ENCODE measurements at regions not wholly inside any gene's neighbourhood (a gene's known extent, or its start where the extent isn't known, plus 50 kb on each side); places are given as distances from the start of the nearest gene placed in this dataset.
"Not testable (repeated sequence)": the region's sequence is repeated elsewhere in the genome, so short reads cannot be mapped to it uniquely, and the experiment has no call there.

DNA sequence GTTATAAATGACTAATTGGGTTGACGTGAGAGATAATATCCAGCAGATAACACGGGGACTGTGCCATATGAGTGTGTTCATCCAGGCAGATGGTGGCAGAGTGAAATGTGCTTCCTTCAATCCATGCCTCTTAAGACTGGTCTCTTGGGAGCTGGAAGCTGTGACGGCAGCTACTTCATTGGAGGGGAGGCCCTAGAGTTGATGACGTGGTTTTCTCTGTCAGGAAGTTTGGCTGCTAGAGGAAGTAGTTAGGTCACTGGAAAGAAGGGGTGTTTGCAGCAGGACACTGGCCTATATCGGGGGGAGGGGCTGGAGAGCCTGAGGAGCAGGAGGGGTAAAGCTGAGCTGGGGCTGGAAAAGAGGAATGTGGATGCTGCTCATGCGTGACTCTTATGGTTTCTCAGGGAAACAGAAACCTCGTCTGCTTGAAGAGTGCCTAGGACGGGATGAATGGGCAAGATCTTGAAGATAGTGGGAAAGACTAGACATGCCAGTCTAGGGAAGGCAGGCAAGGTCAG is 3051.6 kb downstream of the RPIA start:
- not testable (repeated sequence) for H3K4me3 ChIP-seq (ENCODE audit: low read depth, low read length); DNase-seq (ENCODE audit: low read depth)

DNA sequence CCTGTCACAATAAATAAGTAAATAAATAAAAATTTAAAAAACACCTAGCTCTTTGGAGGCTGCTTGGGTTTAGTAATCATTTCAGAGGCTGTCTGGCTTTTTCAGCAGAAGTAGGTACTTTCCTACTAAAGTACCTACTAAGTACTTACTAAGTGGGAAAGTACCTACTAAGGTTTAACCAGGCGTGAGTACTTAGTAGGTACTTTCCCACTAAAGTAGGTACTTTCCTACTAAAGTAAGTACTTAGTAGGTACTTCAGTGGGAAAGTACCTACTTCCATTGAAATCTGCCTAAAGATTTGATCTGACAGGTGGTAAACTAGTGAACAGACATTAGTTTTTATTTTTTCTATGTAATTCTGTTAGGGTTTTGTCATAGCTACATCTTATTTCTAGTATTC is 3052.4 kb downstream of the RPIA start:
- H3K4me3 ChIP-seq (ENCODE audit: low read depth, low read length); DNase-seq (ENCODE audit: low read depth): not testable (repeated sequence)

DNA sequence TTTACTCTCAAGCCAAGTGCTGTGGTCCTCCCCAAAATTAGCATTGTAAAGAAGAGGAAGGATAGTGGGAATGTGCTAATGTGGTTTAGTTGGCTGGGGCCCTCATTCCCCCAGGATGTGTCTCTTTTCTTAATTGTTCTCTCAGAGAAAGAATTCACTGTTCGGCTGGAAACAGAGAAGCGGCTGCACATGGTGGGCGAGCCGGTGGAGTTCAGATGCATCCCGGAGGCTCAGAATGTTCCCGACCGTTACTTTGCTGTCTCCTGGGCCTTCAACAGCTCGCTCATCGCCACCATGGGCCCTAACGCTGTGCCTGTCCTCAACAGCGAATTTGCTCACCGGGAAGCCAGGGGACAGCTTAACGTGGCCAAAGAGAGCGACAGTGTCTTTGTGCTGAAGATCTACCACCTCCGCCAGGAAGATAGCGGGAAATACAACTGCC is 3053.2 kb downstream of the RPIA start:
- H3K4me3 ChIP-seq (ENCODE audit: low read depth, low read length); DNase-seq (ENCODE audit: low read depth): not testable (repeated sequence)

DNA sequence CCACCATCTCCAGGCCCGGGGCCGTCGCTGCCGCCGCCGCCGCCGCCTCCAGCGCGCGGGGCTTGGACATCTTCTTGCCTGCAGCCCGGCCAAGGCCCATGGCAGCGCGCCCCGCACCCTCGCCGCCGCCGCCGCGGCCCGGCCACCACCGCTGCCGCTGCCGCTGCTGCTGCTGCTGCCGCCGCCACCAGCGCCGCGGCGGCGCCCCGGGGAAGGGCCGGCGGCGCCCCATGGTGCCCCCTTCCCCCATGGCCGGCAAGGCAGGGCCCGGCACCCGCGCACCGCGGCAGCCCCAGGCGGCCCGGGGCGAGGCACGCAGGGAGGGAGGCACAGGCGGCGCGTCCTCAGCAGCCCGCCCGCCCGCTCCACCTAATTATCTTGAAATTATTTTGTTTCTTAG is 3057.4 kb downstream of the RPIA start:
- H3K4me3 ChIP-seq (ENCODE audit: low read depth, low read length), result no peak overlapping the region
- DNase-seq (ENCODE audit: low read depth), result no peak
- TF ChIP-seq, protein P1, sequence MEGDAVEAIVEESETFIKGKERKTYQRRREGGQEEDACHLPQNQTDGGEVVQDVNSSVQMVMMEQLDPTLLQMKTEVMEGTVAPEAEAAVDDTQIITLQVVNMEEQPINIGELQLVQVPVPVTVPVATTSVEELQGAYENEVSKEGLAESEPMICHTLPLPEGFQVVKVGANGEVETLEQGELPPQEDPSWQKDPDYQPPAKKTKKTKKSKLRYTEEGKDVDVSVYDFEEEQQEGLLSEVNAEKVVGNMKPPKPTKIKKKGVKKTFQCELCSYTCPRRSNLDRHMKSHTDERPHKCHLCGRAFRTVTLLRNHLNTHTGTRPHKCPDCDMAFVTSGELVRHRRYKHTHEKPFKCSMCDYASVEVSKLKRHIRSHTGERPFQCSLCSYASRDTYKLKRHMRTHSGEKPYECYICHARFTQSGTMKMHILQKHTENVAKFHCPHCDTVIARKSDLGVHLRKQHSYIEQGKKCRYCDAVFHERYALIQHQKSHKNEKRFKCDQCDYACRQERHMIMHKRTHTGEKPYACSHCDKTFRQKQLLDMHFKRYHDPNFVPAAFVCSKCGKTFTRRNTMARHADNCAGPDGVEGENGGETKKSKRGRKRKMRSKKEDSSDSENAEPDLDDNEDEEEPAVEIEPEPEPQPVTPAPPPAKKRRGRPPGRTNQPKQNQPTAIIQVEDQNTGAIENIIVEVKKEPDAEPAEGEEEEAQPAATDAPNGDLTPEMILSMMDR (IDR thresholded peaks at IDR 0.05; ENCODE audit: insufficient read depth, low read depth, low read length, missing control alignments), result no peak

DNA sequence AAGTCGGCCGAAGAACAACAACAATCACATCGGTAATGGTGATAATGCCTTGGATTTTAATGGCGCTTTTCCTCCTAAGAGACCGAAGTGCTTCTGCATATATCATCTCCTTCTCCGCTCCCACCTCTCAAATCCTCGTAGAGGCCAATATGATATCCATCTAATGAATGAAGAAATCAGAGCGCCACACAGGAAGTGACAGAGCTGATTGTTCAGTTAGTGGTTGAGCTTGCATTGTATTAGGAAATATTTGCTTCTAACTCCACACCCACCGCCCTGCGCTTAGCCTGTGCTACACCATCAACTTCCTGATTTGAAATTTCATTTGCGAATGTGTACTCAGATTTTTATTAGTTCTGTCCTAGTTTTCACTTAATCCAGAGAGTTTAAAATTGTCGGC is 3058.2 kb downstream of the RPIA start:
- not testable (repeated sequence) for DNase-seq (ENCODE audit: low read depth); H3K4me3 ChIP-seq (ENCODE audit: low read depth, low read length)

DNA sequence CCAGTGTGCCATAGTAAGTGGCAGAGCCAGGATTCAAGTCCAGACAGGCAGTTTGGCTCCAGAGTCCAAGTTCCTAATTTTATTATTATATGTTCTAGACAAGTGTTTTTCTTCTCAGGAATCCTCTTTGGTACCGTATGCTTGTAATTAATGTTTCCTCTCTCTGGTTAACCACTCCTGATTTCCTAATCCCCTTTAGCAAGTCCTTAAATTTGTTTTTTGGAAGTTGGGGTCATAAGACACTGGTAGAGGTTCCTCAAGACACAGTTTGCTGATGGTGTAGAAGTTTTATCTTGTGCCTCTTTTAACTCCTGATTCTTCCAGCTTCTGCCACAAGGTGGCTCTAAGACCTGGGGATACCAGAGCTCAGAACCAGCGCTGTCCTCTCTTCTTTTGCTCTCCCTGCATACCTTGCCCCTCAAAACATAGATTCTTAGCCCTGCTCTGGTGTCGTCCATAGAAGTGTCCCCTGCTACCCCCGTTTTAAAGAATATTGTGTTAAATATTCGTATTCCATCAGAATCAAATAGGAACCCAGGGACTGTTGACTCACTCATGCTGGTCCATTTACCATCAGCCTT is 3068.0 kb downstream of the RPIA start:
- DNase-seq (ENCODE audit: low read depth); H3K4me3 ChIP-seq (ENCODE audit: low read depth, low read length): not testable (repeated sequence)

DNA sequence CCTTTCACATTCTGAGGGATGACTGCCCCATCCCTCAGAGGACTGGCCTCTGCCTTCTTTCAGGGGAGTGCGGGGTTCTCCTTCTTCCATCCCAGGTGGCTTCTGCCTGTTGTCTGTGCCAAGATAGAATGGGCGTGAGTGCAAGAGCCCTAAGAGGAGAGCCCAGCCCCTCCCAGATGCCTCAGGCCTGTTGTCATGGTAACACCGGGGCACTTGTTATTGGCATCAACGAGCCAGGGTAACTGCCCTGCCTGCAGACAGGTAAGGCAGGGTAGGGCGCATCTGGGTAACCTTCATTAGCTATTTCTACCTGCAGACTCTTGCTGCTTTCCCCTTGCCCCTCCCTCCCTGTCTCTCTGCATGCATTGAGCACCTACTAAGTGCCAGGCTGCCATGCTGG is 3069.2 kb downstream of the RPIA start:
- not testable (repeated sequence) for H3K4me3 ChIP-seq (ENCODE audit: low read depth, low read length); DNase-seq (ENCODE audit: low read depth)

DNA sequence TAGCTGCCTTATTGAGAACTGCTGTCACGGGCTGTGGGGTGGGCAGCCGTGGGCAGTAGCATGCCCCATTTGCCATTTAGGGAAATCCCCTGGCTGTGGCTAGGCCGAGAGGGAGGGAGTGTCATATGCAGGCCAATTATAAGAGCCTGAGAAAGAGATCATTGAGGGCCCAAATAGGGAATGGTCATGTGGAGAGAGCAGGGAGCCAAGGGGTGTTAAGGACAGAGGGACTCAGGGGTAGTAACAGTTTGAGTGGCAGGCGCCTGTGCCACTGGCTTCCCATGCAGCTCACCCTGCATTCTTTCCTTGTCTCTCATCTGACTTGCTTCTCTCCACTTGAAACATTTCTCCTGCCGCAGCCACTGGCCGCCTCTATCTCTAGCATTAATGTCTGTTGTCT is 3070.8 kb downstream of the RPIA start:
- H3K4me3 ChIP-seq (ENCODE audit: low read depth, low read length); DNase-seq (ENCODE audit: low read depth): not testable (repeated sequence)

DNA sequence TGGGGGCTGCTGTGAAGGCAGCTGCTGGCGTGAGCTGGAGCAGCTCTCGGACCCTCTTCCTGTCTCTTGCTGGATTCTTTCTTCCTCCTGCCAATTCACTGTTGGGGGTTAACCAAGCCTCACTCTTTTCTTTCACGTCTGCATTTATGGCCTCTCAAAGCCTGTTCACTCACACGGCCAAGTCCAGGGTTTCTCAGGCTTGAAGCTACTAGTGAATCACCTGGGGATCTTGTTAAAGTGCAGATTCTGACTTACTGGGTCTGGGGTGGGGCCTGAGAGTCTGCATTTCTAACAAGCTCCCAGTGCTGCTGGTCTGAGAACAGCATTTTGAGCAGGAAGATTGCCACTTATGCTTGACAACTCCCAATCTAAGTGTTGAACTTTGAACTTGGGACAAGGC is 3072.2 kb downstream of the RPIA start:
- H3K4me3 ChIP-seq (ENCODE audit: low read depth, low read length); DNase-seq (ENCODE audit: low read depth): not testable (repeated sequence)

DNA sequence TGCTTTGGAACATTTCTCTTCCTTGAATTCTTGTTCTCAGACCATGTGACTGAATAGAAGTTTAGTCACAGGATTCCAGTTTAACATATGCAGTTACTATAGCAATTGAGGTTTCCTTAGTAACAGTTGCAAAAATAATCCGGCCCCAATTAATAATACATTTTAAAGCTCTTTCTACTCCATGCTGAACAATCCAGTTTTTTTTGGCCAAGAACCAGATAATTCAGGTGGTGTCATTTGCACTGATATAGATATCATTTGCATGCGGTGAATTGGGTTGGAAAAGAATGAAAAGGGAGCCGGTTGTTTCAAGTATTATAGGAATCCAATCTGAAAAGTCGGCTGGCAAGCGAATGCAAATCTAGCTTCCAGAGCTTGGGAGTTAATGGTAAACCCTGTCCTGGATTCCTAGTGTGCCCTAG is 3073.1 kb downstream of the RPIA start:
- H3K4me3 ChIP-seq (ENCODE audit: low read depth, low read length); DNase-seq (ENCODE audit: low read depth): not testable (repeated sequence)

DNA sequence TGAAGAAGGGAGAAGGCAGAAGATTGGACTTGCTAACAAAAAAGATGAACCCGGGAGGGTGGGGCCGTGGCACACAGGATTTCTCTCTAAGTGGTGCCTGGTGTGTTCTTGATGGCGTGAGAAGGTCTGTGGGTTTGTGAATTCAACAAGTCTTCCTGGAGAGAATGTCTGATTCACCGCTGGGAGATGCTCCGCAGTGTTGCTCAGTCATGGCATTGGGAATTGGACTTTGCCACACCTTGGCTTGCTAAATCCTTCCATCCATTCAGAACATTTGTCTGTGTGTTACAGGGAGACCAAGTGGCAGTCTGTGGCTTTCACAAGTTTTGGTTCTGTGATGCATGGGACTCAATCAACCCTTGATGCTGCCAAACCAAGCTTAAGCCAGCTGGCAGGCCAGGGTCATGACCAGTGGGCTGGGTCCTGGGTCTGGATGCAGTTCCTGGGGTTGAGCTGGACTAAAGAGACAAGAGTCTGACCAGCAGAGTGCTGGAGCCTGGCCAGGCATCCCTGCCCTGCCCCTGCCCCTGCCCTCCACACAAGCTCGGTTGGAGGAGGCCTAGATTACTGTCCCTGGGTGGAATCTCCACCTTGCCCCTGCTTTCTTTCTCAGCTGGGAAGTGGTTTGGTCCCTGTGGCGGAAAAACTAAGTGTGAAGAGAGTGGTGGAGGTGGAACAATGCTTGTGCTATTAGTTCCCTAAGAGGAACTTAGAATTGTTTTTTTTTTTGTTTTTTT is 3073.7 kb downstream of the RPIA start:
- H3K4me3 ChIP-seq (ENCODE audit: low read depth, low read length); DNase-seq (ENCODE audit: low read depth): not testable (repeated sequence)

DNA sequence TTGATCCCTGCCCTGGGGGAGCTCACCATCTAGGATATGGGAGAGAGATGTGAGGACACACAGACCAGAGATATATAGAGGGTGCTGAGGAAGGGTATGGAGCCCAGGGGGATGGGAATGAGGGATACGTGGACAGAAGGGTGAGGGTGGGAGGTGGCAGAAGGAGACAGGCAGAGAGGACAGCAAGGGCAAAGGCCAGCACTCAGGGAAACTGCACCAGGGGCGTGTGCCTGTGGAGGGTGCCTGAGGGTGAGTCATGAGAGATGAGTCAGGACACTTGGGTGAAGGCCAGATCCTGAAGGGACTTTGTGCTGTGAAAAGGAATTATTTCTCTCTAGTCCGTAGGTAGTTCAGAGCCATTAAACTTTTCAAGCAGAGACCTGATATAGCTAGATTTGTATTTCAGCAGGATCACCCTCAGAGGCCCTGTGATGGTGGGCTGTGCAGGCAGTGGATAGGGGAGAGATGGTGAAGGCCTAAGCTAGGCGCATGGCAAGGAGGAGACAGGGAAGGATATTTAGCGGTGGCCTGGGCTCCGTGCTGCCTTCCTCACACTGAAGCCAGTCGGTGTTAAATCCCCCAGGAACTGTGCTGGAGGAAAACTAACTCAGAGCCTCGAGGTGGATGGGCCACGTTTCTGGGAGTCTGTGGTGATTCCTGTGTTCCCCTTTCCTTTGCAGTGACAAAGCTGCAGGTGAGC is 3075.0 kb downstream of the RPIA start:
- not testable (repeated sequence) for H3K4me3 ChIP-seq (ENCODE audit: low read depth, low read length); DNase-seq (ENCODE audit: low read depth)

DNA sequence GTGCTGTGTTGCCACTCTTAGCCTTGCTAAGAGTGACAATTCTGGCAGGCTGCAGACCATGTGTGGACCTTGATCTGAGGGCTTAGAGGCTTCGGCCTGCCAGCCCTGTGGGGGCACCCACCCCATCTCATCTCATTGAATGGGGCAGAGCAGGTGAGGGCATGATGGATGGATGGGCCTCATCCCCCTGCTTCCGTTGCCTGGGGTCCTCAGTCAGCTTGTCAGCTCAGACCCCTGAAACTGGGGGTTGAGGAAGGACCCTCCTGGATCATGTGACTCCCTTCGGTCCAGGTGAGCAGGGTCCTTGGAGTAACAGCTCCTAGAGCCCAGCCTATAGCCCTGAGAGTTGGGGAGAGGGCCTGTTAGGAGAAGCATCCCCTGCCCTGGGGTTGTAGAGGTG is 3076.8 kb downstream of the RPIA start:
- not testable (repeated sequence) for DNase-seq (ENCODE audit: low read depth); H3K4me3 ChIP-seq (ENCODE audit: low read depth, low read length)

DNA sequence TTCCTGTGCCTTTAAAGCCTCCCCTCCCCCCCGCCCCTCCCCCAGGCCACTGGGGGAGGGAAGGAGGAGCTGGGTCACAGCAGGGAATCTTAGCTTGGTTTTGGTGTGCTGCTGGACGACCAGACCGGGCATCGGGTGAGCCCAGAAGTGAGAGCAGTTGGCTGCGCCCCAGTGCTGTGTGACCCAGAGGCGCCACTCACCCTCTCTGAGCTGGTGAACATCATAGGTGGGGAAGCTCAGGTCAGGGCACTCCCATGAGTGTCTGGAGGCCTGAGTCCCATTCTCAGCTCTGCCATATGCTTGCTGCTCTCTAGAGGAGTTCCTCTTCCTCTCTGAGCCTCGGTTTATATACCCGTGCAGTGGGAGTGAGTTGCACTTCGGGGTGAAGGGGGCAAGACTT is 3077.5 kb downstream of the RPIA start:
- not testable (repeated sequence) for H3K4me3 ChIP-seq (ENCODE audit: low read depth, low read length); DNase-seq (ENCODE audit: low read depth)

DNA sequence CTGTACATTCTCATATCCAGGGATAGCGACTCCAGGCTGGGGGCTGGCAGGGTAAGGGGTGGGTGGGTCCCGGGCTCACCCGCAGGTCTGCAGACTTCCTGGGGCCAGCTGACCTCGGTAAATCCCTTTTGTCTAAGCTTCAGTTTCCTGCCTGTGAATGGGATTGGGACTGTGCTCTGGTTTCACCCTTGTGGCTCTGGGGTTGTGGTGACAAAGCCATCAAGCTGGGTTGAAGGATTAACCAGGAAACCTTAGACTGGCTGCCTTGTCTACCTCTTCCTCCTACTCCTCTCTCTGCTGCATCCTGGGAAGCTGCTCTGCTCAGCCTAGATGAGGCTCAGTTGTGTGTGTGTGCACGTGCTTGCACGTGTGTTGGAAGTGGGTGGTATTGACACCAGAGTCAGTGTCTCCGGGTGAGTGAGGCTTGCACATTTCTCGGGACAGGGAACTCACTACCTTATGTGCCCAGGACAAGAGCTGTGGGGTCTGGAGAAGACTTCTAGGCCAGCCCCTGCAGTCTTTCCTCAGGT is 3078.6 kb downstream of the RPIA start:
- DNase-seq (ENCODE audit: low read depth); H3K4me3 ChIP-seq (ENCODE audit: low read depth, low read length): not testable (repeated sequence)

DNA sequence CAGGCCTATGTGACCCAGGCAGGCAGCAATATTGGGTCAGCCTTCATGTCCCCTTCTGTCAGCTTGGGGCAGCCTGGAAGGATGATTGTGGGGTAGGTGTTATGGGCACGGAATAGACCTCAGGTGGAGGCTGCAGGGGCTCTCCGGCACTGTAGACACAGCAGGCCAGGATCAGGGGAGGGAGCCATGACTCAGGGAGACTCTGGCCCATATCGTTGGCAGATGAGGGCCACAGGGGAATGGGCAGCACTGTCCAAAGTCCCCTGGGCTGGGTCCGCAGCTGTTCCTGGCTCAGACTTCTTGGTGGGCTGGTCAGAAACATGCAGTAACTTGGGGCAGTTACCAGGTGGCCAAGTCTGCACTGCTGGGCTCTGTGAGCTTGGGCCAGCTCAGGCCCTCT is 3080.1 kb downstream of the RPIA start:
- H3K4me3 ChIP-seq (ENCODE audit: low read depth, low read length); DNase-seq (ENCODE audit: low read depth): not testable (repeated sequence)

DNA sequence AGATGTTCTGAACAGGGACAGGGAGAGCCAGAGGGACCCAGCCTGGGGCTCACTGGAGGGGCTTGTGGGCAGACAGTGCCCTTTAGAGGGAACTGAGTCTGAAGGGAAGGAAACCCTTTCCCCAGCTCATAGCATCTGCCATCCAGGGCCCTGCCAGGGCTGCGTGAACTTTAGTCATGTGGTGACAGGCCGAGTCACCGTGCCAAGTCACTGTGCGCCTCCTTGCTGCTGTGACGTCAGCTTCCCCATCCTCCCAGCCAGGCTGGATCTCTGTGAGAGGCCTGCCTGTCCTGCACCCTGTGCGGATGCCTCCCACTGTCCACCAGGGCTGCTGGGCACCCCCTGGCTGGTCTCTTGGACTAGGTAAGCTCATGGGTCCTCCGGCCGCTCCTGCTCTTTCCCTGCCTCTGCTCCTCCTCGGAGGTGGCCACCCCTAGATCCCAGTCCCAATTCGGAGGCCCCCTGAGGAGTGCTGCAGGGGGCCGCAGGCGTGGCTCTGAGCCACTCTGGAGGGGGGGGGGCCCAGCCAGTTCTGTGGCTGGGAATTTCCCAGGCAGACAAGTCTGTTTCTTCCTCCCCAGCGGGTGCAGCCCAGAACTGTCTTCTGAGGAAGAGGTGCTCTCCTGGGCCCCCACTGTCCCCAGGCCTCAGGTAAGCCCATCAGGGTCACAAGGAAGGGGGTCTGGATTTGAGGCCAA is 3080.9 kb downstream of the RPIA start:
- DNase-seq (ENCODE audit: low read depth); H3K4me3 ChIP-seq (ENCODE audit: low read depth, low read length): not testable (repeated sequence)

DNA sequence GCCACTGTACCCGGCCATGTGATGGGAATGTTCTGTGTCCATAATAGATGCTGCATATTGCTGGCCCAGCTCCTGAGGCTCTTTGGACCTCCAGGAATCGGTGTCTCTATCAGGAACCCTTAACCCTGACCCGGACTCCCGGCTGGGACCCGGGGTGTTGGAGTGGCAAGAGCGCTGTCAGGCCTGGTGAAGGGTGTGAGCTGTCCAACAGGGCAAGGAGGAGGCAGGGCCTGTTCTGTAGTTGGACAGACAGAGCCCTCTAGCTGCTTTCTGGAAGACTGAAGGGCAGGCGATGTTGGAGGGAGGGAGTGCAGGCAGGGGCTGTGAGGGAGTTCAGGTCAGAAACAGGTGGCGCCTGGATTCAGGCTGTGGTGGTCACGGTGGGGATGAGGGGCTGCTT is 3082.3 kb downstream of the RPIA start:
- DNase-seq (ENCODE audit: low read depth), result not testable (repeated sequence)

More for the DNA sequence above, 3082.3 kb downstream of the RPIA start:
- H3K4me3 ChIP-seq (ENCODE audit: low read depth, low read length), result not testable (repeated sequence)

Measured in GM12865 (cell line).